Uterus (tissue), 2 donors: ENCODE measurements at regions not wholly inside any gene's neighbourhood (a gene's known extent, or its start where the extent isn't known, plus 50 kb on each side); places are given as distances from the start of the nearest gene placed in this dataset.

Source experiments
- CTCF ChIP-seq, 4 experiments: fragments of 200-600 bp in 2 of 4; fragments of 450-650 bp in 2 of 4; sonication (generic) in 2 of 4; IDR thresholded peaks; one replicate each; pipeline ENCODE4 v1.5.1; 2016 to 2019; ENCODE audit warnings: antibody characterized with exemption in 4 of 4, mild to moderate bottlenecking in 2 of 4, moderate library complexity in 1 of 4
- POLR2A ChIP-seq, 2 donors: fragments of 450-650 bp; IDR thresholded peaks; one replicate each; pipeline ENCODE4 v1.6.1; 2016; ENCODE audit warnings: antibody characterized with exemption in 2 of 2, mild to moderate bottlenecking in 1 of 2, moderate library complexity in 1 of 2

DNA sequence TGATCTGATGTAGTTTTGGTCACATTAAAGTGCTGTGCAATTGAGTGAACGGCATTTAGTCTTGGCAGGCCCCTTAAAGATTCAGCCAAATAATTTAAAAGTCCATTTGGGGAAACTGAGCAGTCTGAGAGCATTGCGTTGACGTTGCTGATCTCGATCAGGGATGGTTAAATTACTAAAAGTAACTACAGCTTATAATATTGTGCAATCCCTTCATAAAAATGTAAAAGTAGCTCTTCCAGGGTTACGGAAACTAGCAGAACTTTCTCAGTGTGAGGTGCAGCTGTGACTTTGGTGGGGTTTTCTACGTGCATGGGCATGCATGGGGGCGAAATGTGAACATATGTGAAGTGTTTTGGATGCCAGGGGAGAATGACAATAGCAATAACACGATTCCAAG is 184.5 kb upstream of the RNF32 start:
- TF ChIP-seq CTCF (IDR thresholded peaks at IDR 0.05) (no peak), POLR2A (IDR thresholded peaks at IDR 0.05) (no peak)
